Calu3 (cell line): ENCODE measurements at regions not wholly inside any gene's neighbourhood (a gene's known extent, or its start where the extent isn't known, plus 50 kb on each side); places are given as distances from the start of the nearest gene placed in this dataset.
"Not testable (repeated sequence)": the region's sequence is repeated elsewhere in the genome, so short reads cannot be mapped to it uniquely, and the experiment has no call there.

Experiments
- BruUV-seq: library from RNA; stranded (reverse); fragments of 400-500 nt; replicated peaks from 2 replicates; lab custom pipeline; 2021; lab: Mats Ljungman, UMichigan
- CTCF ChIA-PET: fragments of 300-600 bp; sonication (Branson Sonifier 250); formaldehyde crosslinking; loops from one replicate; lab custom pipeline; 2022; ENCODE audit warnings: antibody characterized with exemption; lab: Charles Lee
- DNase-seq: peaks from one replicate; pipeline ENCODE4 v3.0.0; 2022
- H3K27ac Mint-ChIP-seq: one replicate; pipeline ENCODE4 v1.8.0; 2022; ENCODE audit warnings: mixed read lengths; ENCODE audit not compliant: unreplicated experiment
- H3K27me3 Mint-ChIP-seq: one replicate; pipeline ENCODE4 v1.8.0; 2022; ENCODE audit warnings: mixed read lengths; ENCODE audit not compliant: unreplicated experiment
- H3K36me3 Mint-ChIP-seq: one replicate; pipeline ENCODE4 v1.8.0; 2022; ENCODE audit warnings: mild to moderate bottlenecking, moderate library complexity, mixed read lengths; ENCODE audit not compliant: insufficient read depth, unreplicated experiment
- H3K4me1 Mint-ChIP-seq: one replicate; pipeline ENCODE4 v1.8.0; 2022; ENCODE audit warnings: mild to moderate bottlenecking, low read depth, mixed read lengths; ENCODE audit not compliant: unreplicated experiment
- H3K4me3 Mint-ChIP-seq: one replicate; pipeline ENCODE4 v1.8.0; 2022; ENCODE audit warnings: mild to moderate bottlenecking, low read depth, moderate library complexity, mixed read lengths; ENCODE audit not compliant: unreplicated experiment
- H3K9me3 Mint-ChIP-seq: one replicate; pipeline ENCODE4 v1.8.0; 2022; ENCODE audit warnings: low read depth, mixed read lengths; ENCODE audit not compliant: unreplicated experiment
- intact Hi-C: fragments of 100-400 bp; cut with micrococcal nuclease; formaldehyde crosslinking; loops from one replicate; pipeline ENCODE4 v1.10.0; 2022; ENCODE audit not compliant: unreplicated experiment

GRCh38 chr7:150016651-150017189 is 143.0 kb downstream of the ATP6V0E2 start:
- H3K36me3 Mint-ChIP-seq, H3K9me3 Mint-ChIP-seq, BruUV-seq, H3K27ac Mint-ChIP-seq, H3K4me1 Mint-ChIP-seq, DNase-seq, CTCF ChIA-PET, intact Hi-C loops, H3K27me3 Mint-ChIP-seq, H3K4me3 Mint-ChIP-seq: not testable (repeated sequence)

- H3K27ac Mint-ChIP-seq, H3K4me1 Mint-ChIP-seq, DNase-seq, intact Hi-C loops, H3K36me3 Mint-ChIP-seq, BruUV-seq, H3K4me3 Mint-ChIP-seq, H3K27me3 Mint-ChIP-seq, CTCF ChIA-PET, H3K9me3 Mint-ChIP-seq: not testable (repeated sequence)
Observed at GRCh38 chr7:150020210-150020609, 146.4 kb downstream of the ATP6V0E2 start.

GRCh38 chr7:150024550-150025490 is 151.1 kb downstream of the ATP6V0E2 start:
- H3K27ac Mint-ChIP-seq, H3K4me3 Mint-ChIP-seq, H3K9me3 Mint-ChIP-seq, DNase-seq, BruUV-seq, H3K27me3 Mint-ChIP-seq, H3K36me3 Mint-ChIP-seq, CTCF ChIA-PET, intact Hi-C loops, H3K4me1 Mint-ChIP-seq: not testable (repeated sequence)

GRCh38 chr7:150025802-150026201 is 152.0 kb downstream of the ATP6V0E2 start:
- H3K4me3 Mint-ChIP-seq, BruUV-seq, intact Hi-C loops, DNase-seq, H3K36me3 Mint-ChIP-seq, H3K9me3 Mint-ChIP-seq, H3K4me1 Mint-ChIP-seq, H3K27ac Mint-ChIP-seq, CTCF ChIA-PET, H3K27me3 Mint-ChIP-seq: not testable (repeated sequence)

- H3K9me3 Mint-ChIP-seq, H3K4me3 Mint-ChIP-seq, H3K36me3 Mint-ChIP-seq, intact Hi-C loops, DNase-seq, BruUV-seq, H3K27ac Mint-ChIP-seq, H3K4me1 Mint-ChIP-seq, CTCF ChIA-PET, H3K27me3 Mint-ChIP-seq: not testable (repeated sequence)
Observed at GRCh38 chr7:150028344-150029012, 154.7 kb downstream of the ATP6V0E2 start.

GRCh38 chr7:150029013-150029389 is 155.2 kb downstream of the ATP6V0E2 start:
- H3K27me3 Mint-ChIP-seq, H3K9me3 Mint-ChIP-seq, H3K4me1 Mint-ChIP-seq, intact Hi-C loops, DNase-seq, H3K27ac Mint-ChIP-seq, BruUV-seq, H3K4me3 Mint-ChIP-seq, H3K36me3 Mint-ChIP-seq, CTCF ChIA-PET: not testable (repeated sequence)

GRCh38 chr7:150031733-150032132 is 158.0 kb downstream of the ATP6V0E2 start:
- intact Hi-C loops, H3K27me3 Mint-ChIP-seq, DNase-seq, H3K9me3 Mint-ChIP-seq, CTCF ChIA-PET, H3K36me3 Mint-ChIP-seq, H3K4me1 Mint-ChIP-seq, H3K4me3 Mint-ChIP-seq, H3K27ac Mint-ChIP-seq, BruUV-seq: not testable (repeated sequence)

- BruUV-seq, H3K9me3 Mint-ChIP-seq, H3K4me1 Mint-ChIP-seq, intact Hi-C loops, H3K27me3 Mint-ChIP-seq, CTCF ChIA-PET, H3K36me3 Mint-ChIP-seq, H3K27ac Mint-ChIP-seq, DNase-seq, H3K4me3 Mint-ChIP-seq: not testable (repeated sequence)
Observed at GRCh38 chr7:150033711-150034110, 159.9 kb downstream of the ATP6V0E2 start.

GRCh38 chr7:150035769-150036168 is 162.0 kb downstream of the ATP6V0E2 start:
- intact Hi-C loops, DNase-seq, H3K36me3 Mint-ChIP-seq, H3K4me1 Mint-ChIP-seq, CTCF ChIA-PET, H3K4me3 Mint-ChIP-seq, H3K9me3 Mint-ChIP-seq, H3K27me3 Mint-ChIP-seq, BruUV-seq, H3K27ac Mint-ChIP-seq: not testable (repeated sequence)
